Endothelial cell of umbilical vein (primary cell): ENCODE measurements at regions not wholly inside any gene's neighbourhood (a gene's known extent, or its start where the extent isn't known, plus 50 kb on each side); places are given as distances from the start of the nearest gene placed in this dataset.

Experiments
- BruUV-seq: library from RNA; stranded (reverse); fragments of 400-500 nt; replicated peaks from 2 replicates; lab custom pipeline; 2021; lab: Mats Ljungman, UMichigan
- CTCF ChIA-PET: fragments of 300-600, 350-600 bp; sonication (Branson Sonifier 250); formaldehyde crosslinking; loops from one replicate; lab custom pipeline; 2021; ENCODE audit warnings: antibody characterized with exemption, inconsistent platforms; lab: Charles Lee
- POLR2A ChIA-PET: fragments of 300-600, 350-600 bp; sonication (Branson Sonifier 250); formaldehyde crosslinking; loops from one replicate; lab custom pipeline; 2021; ENCODE audit warnings: antibody characterized with exemption, inconsistent platforms; lab: Charles Lee
- DNase-seq: peaks from one replicate; pipeline ENCODE4 v3.0.0-alpha.2; 2011; ENCODE audit warnings: low read depth, low spot score
- FAIRE-seq: peaks from 2 replicates; lab custom pipeline; 2011; peaks lifted over from hg19 to GRCh38; lab: Jason Lieb, UNC
- H2AFZ ChIP-seq: 2 replicates; pipeline ENCODE4 v1.6.0; 2012; ENCODE audit warnings: low read depth, low read length, control low read depth, inconsistent platforms
- H3K27ac ChIP-seq: 2 replicates; pipeline ENCODE4 v1.5.1; 2011; ENCODE audit warnings: low read depth, mild to moderate bottlenecking, control low read depth, low read length, moderate library complexity; ENCODE audit not compliant: insufficient read depth
- H3K27me3 ChIP-seq, 2 experiments: 2 replicates each; pipeline versions ENCODE4 v1.6.0 to v1.6.1; 2011; ENCODE audit warnings: low read length in 2 of 2, mixed read lengths in 1 of 2; ENCODE audit not compliant: control insufficient read depth in 2 of 2, insufficient read depth in 2 of 2
- H3K36me3 ChIP-seq, 2 experiments: 2 replicates in 1 of 2; 3 replicates in 1 of 2; pipeline ENCODE4 v1.5.1; 2011; ENCODE audit warnings: low read length in 2 of 2, mild to moderate bottlenecking in 1 of 2, moderate library complexity in 1 of 2; ENCODE audit not compliant: control insufficient read depth in 2 of 2, insufficient read depth in 2 of 2; ENCODE audit errors: extremely low read depth in 1 of 2
- H3K4me1 ChIP-seq: 3 replicates; pipeline ENCODE4 v1.5.1; 2011; ENCODE audit warnings: mild to moderate bottlenecking, low read length; ENCODE audit not compliant: control insufficient read depth, insufficient read depth; ENCODE audit errors: extremely low read depth
- H3K4me2 ChIP-seq: 2 replicates; pipeline ENCODE4 v1.6.1; 2011; ENCODE audit warnings: low read length, control low read depth, mixed read lengths; ENCODE audit not compliant: insufficient read depth
- H3K4me3 ChIP-seq, 3 experiments: fragments of 200-600 bp in 1 of 3; sonication (generic), shearing (Covaris generic) in 1 of 3; replicated peaks in 1 of 3; 2 replicates each; pipeline ENCODE4 v1.5.1; 2011 to 2016; ENCODE audit warnings: control low read depth in 3 of 3, low read length in 3 of 3, mild to moderate bottlenecking in 2 of 3, inconsistent platforms in 1 of 3, low read depth in 1 of 3, moderate library complexity in 1 of 3; ENCODE audit not compliant: insufficient read depth in 1 of 3
- H3K79me2 ChIP-seq: 2 replicates; pipeline ENCODE4 v1.6.0; 2012; ENCODE audit warnings: low read length, inconsistent platforms; ENCODE audit not compliant: control insufficient read depth, insufficient read depth
- H3K9ac ChIP-seq: replicated peaks from 2 replicates; pipeline ENCODE3; 2011; ENCODE audit warnings: low read length, control low read depth; ENCODE audit not compliant: insufficient read depth; ENCODE audit errors: extremely low read depth
- H3K9me1 ChIP-seq: replicated peaks from 3 replicates; pipeline ENCODE4 v1.6.0; 2011; ENCODE audit warnings: mild to moderate bottlenecking, low read length; ENCODE audit not compliant: control insufficient read depth, insufficient read depth; ENCODE audit errors: extremely low read depth
- H3K9me3 ChIP-seq: replicated peaks from 2 replicates; pipeline ENCODE4 v1.5.1; 2012; ENCODE audit warnings: low read length, inconsistent platforms; ENCODE audit not compliant: control insufficient read depth, insufficient read depth
- H4K20me1 ChIP-seq: replicated peaks from 2 replicates; pipeline ENCODE3; 2011; ENCODE audit warnings: mild to moderate bottlenecking, low read length; ENCODE audit not compliant: control insufficient read depth, insufficient read depth; ENCODE audit errors: extremely low read depth
- CTCF ChIP-seq, 2 donors: IDR thresholded peaks; 1 replicate in 1 of 2; 2 replicates in 1 of 2; pipeline ENCODE4 v1.5.1; 2011; ENCODE audit warnings: low read length in 2 of 2, mild to moderate bottlenecking in 2 of 2, moderate library complexity in 2 of 2, control low read depth in 1 of 2, inconsistent platforms in 1 of 2, low read depth in 1 of 2; ENCODE audit not compliant: insufficient read depth in 1 of 2; ENCODE audit errors: extremely low read depth in 1 of 2
- EZH2 ChIP-seq: IDR thresholded peaks from 2 replicates; pipeline ENCODE4 v1.6.1; 2012; ENCODE audit warnings: borderline replicate concordance, low read depth, mild to moderate bottlenecking, moderate library complexity, low read length, inconsistent platforms; ENCODE audit not compliant: severe bottlenecking
- FOS ChIP-seq: IDR thresholded peaks from 2 replicates; pipeline ENCODE4 v1.6.1; 2011; ENCODE audit warnings: mild to moderate bottlenecking, low read length, moderate library complexity, borderline replicate concordance; ENCODE audit not compliant: insufficient read depth
- GATA2 ChIP-seq: IDR thresholded peaks from 2 replicates; pipeline ENCODE4 v1.7.0; 2011; ENCODE audit warnings: low read depth, mild to moderate bottlenecking, moderate library complexity, mixed read lengths, low read length; ENCODE audit not compliant: insufficient read length, insufficient read depth
- JUN ChIP-seq: IDR thresholded peaks from 2 replicates; pipeline ENCODE4 v1.6.1; 2011; ENCODE audit warnings: borderline replicate concordance, low read depth; ENCODE audit not compliant: insufficient read length, insufficient read depth
- MAX ChIP-seq: IDR thresholded peaks from 2 replicates; pipeline ENCODE4 v1.6.1; 2011; ENCODE audit not compliant: insufficient read depth, insufficient read length
- MYC ChIP-seq: IDR thresholded peaks from one replicate; pipeline ENCODE4 v1.6.1; 2011; ENCODE audit warnings: mild to moderate bottlenecking, low read depth, low read length
- POLR2A ChIP-seq: IDR thresholded peaks from 2 replicates; pipeline ENCODE4 v1.6.1; 2012; ENCODE audit warnings: low read depth, mild to moderate bottlenecking, control low read depth, low read length
- POLR2AphosphoS5 ChIP-seq: IDR thresholded peaks from 2 replicates; pipeline ENCODE4 v1.6.1; 2012; ENCODE audit warnings: low read depth, mild to moderate bottlenecking, control low read depth, low read length, moderate library complexity; ENCODE audit not compliant: insufficient read depth
- dilution Hi-C: fragments of 300-500 bp; cut with MboI; formaldehyde crosslinking; loops from one replicate; pipeline ENCODE4 v1.15.0; 2019; ENCODE audit warnings: low sequenced_read_pairs; ENCODE audit not compliant: extremely low pct_ligation_motif_present
- intact Hi-C: fragments of 100-400 bp; cut with micrococcal nuclease; formaldehyde crosslinking; loops from one replicate; pipeline ENCODE4 v1.10.0; 2022

DNA sequence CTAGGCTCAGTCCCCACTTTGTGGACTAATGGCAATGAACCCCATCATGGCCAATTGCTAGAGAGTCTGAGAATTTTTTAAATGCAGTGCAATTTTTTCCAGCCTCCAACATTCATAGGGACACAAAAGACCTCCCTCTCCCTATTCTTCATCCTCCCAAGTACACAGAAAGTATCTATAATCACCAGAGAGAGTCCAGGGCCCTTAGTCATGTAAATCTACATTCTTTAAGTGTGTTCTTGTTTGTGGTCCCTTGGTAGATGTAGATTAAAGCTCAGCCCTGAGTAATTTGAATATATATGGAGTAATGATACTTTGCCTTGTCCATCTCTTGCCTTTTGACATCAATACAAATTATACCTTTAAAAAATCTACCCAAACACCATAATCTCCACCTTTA lies 51.3 kb upstream of the ATXN3L start:
- Histone ChIP-seq H2AFZ (no peak overlapping the region), H3K27ac (no peak overlapping the region), H3K36me3 (no peaks in the 10 kb centered on the region), H3K9me3 (no peaks in the 10 kb centered on the region), H3K9me1 (no peaks in the 10 kb centered on the region), H3K4me2 (no peak overlapping the region), H4K20me1 (no peaks in the 10 kb centered on the region), H3K9ac (no peak overlapping the region), H3K27me3 (no peaks in the 10 kb centered on the region), H3K4me1 (no peaks in the 10 kb centered on the region), H3K4me3 (no peak overlapping the region), H3K79me2 (no peaks in the 10 kb centered on the region)
- FAIRE-seq, result no peak
- intact Hi-C loops (no loop called here), dilution Hi-C loops (no loop called here)
- ChIA-PET CTCF (no interaction called here), POLR2A (no interaction called here)
- TF ChIP-seq JUN (no peak), POLR2AphosphoS5 (no peak), FOS (no peak), MYC (no peak), CTCF (IDR thresholded peaks at IDR 0.05; ENCODE audit: extremely low read depth in 1 of 2, insufficient read depth in 1 of 2, low read depth in 1 of 2, low read length in 2 of 2) (no peak), POLR2A (no peak), EZH2 (no peak), GATA2 (no peak), MAX (no peak)
- BruUV-seq, result no TSS peak
- DNase-seq, result no peak
